M059J (cell line): ENCODE measurements at regions not wholly inside any gene's neighbourhood (a gene's known extent, or its start where the extent isn't known, plus 50 kb on each side); places are given as distances from the start of the nearest gene placed in this dataset.

Source experiments
- DNase-seq: peaks from one replicate; pipeline ENCODE4 v3.0.0-alpha.2; 2012; ENCODE audit warnings: low read depth

DNA sequence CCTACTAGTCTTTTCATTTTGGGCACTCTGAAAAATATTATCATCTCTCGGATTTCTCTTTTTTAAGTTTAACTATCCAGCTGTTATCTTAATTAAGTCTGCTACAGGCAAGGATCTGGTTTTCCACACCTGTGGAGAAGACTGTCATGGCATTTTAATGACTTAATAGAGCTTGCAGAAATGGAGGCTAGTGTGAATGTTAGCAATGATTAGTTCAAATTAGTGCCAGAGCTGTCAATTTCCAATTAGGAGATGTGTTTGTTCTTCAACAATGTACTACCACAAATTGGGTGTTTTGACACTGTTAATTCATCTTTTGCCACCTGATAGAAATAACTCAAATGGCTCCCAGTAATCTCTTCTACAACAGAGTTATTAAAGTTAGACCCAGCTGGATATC, 2023.0 kb upstream of the CDH9 start:
- DNase-seq: no peak

DNA sequence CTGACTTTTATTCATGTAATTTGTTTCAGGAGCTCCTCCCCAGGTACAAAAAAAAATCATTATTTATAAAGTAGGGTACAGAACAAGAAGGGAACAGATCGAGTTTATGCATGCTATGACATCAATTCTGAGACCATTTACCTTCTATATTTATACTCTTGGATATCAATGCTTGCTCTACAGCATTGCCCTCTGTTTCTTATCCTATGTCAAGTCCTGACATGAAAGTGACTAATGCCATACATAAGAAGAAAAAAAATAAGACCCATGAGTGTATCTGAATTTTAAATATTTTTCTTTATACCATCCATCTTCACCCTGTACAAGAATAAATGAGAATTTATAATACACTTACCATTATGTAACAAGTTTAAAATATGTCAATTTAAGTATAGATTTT, 2016.3 kb upstream of the CDH9 start:
- DNase-seq: no peak

DNA sequence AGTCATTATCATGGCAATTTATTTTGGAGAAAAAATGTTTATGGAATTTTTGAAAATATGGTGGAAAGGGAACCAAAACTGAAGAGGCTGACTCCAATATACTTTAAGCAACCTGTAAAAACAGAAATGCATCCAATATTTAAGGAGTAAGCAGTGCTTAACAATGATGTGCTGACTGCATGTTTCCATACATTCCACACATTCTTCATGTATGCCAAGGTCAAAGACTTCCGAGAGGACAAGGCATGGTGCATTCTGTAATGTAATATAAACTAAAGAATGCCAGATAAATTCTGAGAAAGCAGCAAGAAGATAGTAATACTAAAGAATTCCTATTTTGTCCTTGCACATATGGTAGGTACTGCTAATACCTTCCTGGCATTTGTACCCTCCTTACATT, 2015.9 kb upstream of the CDH9 start:
- DNase-seq: no peak

DNA sequence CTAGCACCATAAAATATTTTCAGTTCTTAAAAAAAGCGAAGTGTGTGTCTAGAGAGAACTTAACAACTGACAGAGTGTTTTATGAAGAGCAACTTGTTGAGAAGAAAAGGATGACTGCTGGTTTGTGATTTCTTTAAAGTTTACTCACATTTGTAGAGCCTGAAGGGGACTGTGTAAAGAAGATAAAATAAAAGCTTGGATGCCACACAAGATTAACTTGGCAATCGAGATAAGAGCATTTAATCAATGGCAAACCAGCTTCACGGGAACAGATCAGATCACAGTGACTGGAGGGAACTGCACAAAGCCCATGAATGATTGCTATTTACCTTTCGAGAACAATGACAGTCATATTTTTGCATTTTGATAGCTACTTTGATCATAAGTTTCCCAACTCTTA, 2013.1 kb upstream of the CDH9 start:
- no peak for DNase-seq

DNA sequence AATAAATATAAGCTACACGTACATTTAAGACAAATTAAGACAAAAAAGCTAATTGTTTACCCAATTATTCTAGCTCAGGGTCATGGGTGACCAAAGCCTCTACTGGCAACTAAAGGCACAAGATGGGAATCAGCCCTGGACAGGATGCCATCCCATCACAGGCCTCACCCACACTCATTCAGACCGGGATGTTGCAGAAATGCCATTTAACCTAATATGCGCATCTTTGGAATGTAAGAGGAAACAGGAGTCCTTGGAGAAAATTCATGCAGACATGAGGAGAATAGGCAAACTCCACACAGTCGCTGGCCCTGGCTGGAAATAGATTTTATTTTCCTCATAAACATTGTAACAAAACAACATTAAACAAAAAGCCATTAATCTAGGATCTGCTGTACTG, 2003.8 kb upstream of the CDH9 start:
- no peak for DNase-seq

DNA sequence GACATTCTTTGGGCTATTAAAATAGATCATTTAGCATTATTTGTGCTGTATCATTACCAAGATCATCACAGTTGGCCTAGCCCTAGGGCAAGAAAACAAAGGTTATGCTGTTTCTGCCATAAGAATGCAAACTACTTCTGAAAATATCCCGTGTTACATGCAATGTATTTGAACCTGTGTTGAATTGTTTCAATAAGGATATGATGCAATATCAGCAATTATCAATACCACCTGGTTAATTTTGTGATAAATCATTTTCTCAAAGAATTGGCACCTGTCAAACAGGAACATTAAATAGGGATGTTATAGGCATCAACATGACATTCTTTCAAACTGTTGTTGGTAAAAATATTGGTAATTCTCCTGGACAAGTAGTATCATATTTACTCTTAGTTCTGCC, 2002.0 kb upstream of the CDH9 start:
- DNase-seq: no peak

DNA sequence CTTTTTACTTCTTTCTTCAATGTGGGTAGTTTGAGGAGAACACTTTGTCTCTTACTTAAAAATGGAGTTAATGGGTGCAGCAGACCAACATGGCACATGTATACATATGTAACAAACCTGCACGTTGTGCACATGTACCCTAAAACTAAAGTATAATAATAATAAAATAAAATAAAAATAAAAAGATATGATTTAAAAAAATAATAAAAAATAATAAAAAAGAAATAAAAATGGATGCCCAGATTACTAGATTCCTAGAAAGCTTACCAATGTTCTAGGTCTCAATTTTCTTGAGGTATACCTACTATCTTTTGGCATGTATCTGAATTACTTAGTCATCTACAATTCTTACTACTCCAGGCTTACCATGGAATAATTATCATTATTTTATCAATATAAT, 2001.6 kb upstream of the CDH9 start:
- DNase-seq: no peak

DNA sequence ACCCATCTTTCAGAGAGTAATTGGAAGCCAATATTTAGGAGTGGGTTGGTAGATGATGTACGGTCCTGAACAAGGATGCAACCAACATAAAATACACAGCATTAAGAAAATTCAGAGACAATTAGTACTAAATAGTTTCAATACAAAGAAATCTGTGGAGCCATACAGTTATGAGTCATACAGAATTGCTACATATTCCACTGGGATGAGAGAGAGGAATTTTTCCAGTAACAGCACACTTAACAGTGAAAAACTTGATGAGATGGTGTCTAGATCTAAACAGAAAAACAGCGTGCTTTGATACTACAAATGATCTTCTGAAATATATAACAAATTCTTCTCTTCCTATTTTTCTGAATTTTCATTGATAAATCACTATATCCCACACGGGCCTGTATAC, 1999.3 kb upstream of the CDH9 start:
- no peak for DNase-seq

DNA sequence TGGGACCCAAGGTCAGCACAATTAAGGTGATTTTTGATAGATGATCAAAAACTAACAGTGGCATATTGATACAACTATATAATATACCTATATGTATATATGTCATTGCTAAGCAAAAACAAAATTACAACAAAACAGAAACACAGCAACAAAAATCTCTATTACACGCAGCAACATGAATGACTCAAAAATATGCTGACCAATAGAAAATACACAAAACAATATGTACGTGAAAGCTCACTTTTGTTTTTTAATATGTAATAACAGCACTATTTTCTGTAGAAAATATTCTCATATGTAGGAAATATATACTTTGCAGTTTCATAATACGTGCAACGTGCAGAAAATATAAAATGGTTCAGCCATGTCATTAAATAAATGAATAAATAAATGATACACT, 1985.7 kb upstream of the CDH9 start:
- no peak for DNase-seq

DNA sequence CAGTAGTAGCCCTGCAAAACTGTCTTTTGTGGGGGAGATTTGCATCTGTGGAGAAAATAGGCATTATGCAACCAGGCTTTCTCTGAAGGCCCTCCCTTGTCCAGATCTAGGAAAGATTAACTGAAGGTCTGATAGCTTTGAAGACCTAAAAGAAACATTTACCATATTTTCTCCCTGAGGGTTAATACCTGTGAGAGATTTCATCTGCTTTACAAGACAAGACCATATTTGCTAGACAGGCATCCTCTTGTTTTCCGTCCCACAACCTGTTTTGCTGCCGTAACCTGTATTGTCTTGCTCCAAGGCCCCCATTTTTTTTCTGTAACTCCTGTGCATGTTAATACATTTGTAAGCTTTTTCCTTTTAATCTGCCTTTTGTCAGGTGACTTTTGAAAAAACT, 1985.2 kb upstream of the CDH9 start:
- DNase-seq: no peak

DNA sequence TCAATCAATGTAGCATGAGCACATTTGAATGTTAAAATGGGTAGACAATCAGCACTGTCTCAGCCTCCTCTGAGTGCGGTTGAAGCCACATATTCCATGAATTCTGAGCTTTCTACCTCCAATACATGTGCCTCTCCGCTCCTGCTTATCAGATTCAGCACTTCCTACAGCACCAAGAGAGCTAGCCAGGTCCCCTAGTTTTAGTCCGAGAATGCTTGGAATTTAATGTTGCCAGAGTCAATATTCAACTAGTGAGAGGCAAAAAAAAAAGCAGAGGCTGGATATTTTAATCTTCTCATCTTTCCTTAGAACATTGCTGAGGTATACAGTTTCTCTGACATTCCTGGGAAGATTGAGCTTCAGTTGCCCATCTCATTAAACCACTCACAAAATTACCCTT, 1979.1 kb upstream of the CDH9 start:
- DNase-seq: no peak

DNA sequence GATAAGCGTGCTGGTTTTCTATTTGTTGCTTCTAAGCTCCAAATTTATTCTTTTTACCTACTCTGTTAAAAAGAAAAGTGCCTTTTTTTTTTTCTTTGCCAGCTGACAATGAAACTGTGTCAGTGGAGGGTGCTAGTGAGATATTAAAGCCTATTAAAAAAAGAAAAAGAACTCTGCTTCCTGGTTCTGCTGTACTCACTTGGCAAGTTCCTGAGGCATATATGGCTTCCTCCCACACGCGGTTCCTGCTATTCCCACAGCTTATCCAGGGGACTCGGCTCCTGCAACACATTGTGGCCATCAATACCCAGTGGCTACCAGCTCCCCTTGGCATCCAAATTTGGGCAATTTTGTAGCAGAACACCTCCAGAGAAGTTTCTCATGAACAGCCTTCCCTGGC, 1977.7 kb upstream of the CDH9 start:
- DNase-seq: peak; percentile 2

DNA sequence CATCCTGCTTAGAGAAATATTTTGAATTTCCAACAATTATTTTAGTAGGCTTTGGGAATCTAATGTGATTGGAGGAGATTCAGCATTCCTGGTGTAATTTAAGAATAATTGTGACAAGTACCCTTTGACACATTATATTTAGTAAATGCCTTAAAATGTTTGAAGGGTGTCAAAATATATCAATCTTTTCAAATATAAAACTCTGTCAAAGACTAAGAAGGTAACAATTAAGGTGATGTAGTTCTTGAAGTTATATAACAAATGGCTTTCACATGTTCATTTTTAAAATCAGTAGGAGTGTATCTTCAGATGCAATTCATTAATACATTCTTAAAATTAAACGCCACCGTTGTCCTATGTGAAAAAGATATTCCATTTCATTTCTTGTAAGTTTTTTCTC, 1977.1 kb upstream of the CDH9 start:
- no peak for DNase-seq

DNA sequence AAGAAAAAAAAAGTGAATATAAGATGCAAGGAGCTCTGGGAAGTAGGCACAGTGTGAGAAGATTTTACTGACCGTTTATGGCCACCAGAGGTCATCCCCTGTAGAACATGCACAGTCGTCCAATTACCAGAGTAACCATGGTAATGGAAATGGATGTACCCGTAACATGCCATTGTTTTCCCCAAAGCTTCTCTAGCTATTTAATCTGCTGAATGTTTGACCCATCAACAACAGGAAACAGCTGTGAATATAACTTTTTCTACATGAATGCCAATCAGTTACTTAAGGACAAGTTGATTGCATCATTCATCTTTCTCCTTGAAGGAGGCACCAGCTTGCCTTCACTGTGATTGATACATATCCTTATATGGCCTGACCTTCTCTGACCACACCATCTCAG, 1967.0 kb upstream of the CDH9 start:
- peak; percentile 11 for DNase-seq

DNA sequence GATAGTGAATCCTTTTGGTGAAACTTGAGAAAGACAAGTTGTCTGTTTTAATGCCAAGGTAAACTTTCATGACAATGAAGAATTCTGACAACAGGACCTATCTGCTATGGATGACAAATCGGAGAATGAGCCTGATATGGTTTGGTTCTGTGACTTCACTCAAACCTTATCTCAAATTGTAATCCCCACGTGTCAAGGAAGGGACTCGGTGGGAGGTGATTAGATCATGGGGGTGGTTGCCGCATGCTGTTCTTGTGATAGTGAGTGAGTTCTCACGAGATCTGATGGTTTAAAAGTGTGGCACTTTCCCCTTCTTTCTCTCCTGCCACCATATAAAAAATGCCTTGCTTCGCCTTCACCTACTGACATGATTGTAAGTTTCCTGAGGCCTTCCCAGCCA, 1964.1 kb upstream of the CDH9 start:
- DNase-seq: no peak

DNA sequence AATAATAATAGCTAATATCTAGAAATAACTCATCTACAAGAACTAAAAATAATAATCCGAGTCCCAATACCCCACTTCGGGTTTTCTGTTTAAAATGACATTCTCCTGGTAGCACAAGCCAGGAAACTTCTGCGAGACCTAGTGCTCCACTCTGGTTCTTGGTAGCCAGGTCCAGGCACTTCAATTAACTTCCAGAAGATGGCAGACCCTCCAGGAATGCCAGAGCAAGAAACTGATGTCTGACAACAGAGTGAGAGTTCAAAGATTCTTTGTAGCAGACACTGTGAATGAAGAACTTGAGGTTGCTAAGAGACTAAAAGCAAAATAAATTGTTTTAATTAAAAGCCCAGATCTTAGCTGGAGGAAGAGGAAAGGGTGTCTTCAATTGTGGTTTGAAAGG, 1963.3 kb upstream of the CDH9 start:
- DNase-seq: no peak

DNA sequence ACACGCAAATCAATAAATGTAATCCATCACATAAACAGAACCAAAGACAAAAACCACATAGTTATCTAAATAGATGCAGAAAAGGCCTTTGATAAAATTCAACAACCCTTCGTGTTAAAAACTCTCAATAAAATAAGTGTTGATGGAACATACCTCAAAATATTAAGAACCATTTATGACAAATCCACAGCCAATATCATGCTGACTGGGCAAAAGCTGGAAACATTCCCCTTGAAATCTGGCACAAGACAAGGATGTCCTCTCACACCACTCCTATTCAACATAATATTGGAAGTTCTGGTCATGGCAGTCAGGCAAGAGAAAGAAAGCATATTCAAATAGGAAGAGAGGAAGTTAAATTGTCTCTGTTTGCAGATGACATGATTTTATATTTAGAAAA, 1946.3 kb upstream of the CDH9 start:
- no peak for DNase-seq

DNA sequence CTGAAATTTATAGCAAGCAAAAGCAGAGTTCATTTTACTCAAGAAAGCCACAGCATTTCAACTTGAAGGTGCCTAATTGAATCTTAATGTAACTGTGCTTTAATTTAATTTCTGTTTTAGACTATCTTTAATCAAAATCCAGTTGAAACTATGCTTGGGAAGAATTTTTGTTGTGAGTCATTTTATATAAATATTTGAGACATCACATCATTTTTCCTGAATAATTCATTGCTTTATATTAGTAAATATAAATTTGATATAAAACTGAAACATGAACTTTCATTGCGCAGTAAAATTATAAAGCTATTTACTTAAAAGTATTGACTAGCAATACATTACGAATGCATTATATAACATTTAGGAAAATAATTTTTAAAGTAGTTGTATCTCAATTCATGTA, 1937.1 kb upstream of the CDH9 start:
- DNase-seq: no peak

DNA sequence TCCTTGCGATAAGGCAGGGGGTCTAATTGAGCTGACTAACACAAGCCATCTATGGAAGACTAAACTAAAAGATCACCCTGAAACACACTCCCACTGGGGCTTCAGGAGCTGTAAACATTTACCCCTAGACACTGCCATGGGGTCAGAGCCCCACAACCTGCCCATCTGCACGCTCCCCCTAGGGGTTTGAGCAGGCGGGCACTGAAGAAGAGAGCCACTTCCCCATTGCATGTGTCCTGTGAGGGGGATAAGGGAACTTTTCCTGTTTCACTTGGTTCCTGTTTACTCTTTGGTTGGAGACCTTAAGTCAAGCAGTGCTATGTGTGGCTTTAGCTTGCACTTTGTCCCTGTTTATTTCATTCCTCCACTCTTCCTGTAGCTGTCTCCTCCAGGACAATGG, 1929.5 kb upstream of the CDH9 start:
- DNase-seq: no peak

DNA sequence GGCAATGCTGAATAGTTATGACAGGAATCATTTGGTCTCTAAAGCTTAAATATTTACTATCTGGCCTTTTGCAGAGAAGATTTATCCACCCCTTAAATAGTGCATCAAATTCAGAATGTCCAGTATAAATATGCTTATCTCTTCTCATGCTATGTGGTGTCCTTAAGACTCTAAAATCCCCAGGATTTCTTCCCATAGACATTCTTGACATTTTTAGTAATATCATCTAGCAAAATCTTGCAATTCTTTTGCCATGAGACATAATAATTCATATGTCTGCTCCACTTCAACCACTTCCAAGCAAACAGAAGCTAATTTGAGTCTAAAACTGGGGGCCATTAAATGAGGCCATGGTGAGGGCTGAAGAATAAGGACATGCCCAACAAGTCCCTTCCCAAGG, 1923.4 kb upstream of the CDH9 start:
- no peak for DNase-seq

DNA sequence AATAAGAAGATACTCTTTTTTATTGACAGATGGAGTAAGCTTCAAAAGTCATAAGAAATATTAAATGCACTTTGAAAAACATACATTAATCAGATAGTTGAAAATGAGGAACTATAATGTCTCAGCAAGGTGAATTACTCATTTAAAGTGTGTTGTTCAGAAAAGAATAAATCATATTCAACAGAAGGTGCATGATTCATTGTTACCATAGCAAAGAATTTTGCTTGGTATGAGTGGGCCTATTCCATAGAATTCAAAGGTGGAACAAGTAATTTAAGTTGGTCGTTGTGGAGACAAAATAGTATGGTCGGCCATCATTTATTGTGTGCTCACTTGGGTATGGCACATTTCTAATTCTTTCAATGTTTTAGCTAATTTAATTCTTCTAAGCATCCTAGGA, 1920.2 kb upstream of the CDH9 start:
- no peak for DNase-seq

DNA sequence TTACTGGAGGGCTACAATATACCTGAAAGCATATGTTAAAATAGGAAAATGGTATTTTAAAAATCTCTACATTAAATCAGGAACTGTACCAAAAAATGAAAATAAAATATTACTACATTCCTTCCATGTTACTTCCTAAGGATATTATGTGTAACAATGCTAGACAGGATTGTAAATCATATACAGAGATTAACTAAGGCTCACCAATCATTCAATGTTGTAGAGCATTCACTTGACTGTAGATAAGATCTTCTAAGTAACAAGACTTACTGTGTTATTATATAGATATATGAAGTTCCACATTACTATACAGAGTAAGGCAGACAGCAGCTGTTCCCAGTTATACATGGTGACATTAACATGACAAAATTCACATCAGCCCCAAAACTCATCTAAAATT, 1919.1 kb upstream of the CDH9 start:
- DNase-seq: no peak

DNA sequence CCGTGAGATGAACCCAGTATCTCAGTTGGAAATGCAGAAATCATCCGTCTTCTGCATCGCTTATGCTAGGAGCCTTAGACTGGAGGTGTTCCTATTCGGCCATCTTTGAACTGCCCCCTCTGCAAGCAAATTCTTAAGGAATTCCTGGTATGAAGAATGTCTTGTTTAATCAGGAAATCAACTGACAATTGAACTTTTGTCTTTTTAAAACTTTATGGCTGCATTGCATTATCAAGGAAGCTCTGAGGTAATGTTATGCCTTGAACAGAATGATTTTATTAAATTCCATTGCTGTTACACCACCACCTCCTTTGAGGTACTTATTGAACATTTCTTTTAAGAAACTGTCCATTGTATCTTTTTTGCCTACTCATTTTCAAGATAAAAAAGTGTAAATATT, 1915.7 kb upstream of the CDH9 start:
- DNase-seq: no peak

DNA sequence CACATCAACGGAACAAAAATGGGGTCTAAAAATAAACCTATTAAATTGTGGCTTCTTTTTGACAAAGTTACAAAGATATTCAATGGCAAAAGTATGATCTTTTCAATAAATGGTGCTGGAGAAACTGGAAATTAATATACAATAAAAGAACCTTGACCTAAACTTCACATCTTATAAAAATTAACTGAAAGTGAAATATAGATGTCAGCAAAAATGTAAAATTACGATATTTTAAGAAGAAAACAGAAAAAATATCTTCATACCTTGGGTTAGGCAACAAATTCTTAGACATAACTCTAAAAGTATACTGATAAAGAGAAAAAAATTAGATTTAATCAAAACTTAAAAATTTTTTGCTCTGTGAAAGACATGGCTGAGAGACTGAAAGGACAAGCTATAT, 1909.5 kb upstream of the CDH9 start:
- no peak for DNase-seq

DNA sequence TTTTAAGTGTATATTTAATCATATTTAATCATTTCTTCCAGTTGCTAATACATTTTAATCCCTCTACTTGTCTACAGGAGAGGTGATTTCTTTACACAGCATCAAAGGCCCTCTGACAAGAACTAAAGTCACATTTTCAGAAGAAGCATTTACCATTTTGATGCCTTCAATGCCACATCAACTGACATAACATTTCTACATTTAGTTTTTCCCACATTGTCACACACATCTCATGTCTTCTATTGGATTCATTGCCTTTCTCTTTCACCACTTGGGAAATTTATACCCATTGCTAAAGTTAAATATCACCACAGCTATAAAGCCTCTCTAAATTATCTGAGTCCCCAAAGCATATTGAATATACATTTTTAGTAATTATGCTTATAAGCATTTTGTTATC, 1907.5 kb upstream of the CDH9 start:
- no peak for DNase-seq
